NCI-H1694 (cell line): ENCODE measurements at regions not wholly inside any gene's neighbourhood (a gene's known extent, or its start where the extent isn't known, plus 50 kb on each side); places are given as distances from the start of the nearest gene placed in this dataset.

Experiments
- DNase-seq: peaks from one replicate; lab custom pipeline; 2025; lab: John Stamatoyannopoulos, UW

- DNase-seq: no peak
These were observed 1331.2 kb upstream of the GBE1 start for GRCh38 chr3:83092521-83093221.

GRCh38 chr3:83076041-83076440 is 1314.6 kb upstream of the GBE1 start:
- no peak for DNase-seq

- DNase-seq: no peak
These were observed 1313.0 kb upstream of the GBE1 start for GRCh38 chr3:83074485-83074884.

GRCh38 chr3:83065851-83066460 is 1304.5 kb upstream of the GBE1 start:
- DNase-seq: no peak

GRCh38 chr3:83063446-83063845 is 1302.0 kb upstream of the GBE1 start:
- no peak for DNase-seq

- DNase-seq: no peak
These were observed 1287.1 kb upstream of the GBE1 start for GRCh38 chr3:83048556-83048955.

GRCh38 chr3:83039422-83039821 is 1278.0 kb upstream of the GBE1 start:
- no peak for DNase-seq

- no peak for DNase-seq
These were observed 1274.2 kb upstream of the GBE1 start for GRCh38 chr3:83035704-83036010.

GRCh38 chr3:83034806-83035703 is 1273.6 kb upstream of the GBE1 start:
- no peak for DNase-seq

- DNase-seq: no peak
These were observed 1271.7 kb upstream of the GBE1 start for GRCh38 chr3:83033133-83033532.

GRCh38 chr3:83023086-83023485 is 1261.6 kb upstream of the GBE1 start:
- DNase-seq: no peak

- no peak for DNase-seq
These were observed 1250.0 kb upstream of the GBE1 start for GRCh38 chr3:83011481-83011880.

GRCh38 chr3:83003917-83004316 is 1242.5 kb upstream of the GBE1 start:
- no peak for DNase-seq

- no peak for DNase-seq
These were observed 1241.5 kb upstream of the GBE1 start for GRCh38 chr3:83002869-83003445.

GRCh38 chr3:82999777-83000176 is 1238.3 kb upstream of the GBE1 start:
- DNase-seq: no peak

- DNase-seq: no peak
These were observed 1216.9 kb upstream of the GBE1 start for GRCh38 chr3:82978368-82978767.

- DNase-seq: no peak
These were observed 1216.4 kb upstream of the GBE1 start for GRCh38 chr3:82977871-82978270.

- no peak for DNase-seq
These were observed 1212.3 kb upstream of the GBE1 start for GRCh38 chr3:82973791-82974190.

- no peak for DNase-seq
These were observed 1198.9 kb upstream of the GBE1 start for GRCh38 chr3:82960379-82960778.

GRCh38 chr3:82957696-82958095 is 1196.3 kb upstream of the GBE1 start:
- DNase-seq: no peak

- DNase-seq: no peak
These were observed 1195.6 kb upstream of the GBE1 start for GRCh38 chr3:82957079-82957478.

- DNase-seq: no peak
These were observed 1193.0 kb upstream of the GBE1 start for GRCh38 chr3:82954486-82954885.

GRCh38 chr3:82942041-82942440 is 1180.6 kb upstream of the GBE1 start:
- DNase-seq: no peak
